SW480 (cell line): ENCODE measurements at regions not wholly inside any gene's neighbourhood (a gene's known extent, or its start where the extent isn't known, plus 50 kb on each side); places are given as distances from the start of the nearest gene placed in this dataset.
A peak's percentile ranks its signal among the peaks of the same experiment; 100 is the strongest.

ENCODE experiments used
- DNase-seq: peaks from one replicate; pipeline ENCODE4 v3.0.0-alpha.2; 2016; ENCODE audit warnings: low spot score

GRCh38 chr17:34527908-34528470 lies 51.4 kb upstream of the TMEM132E start:
- DNase-seq = no peak

GRCh38 chr17:34527136-34527907 lies 52.1 kb upstream of the TMEM132E start:
- no peak for DNase-seq

GRCh38 chr17:34525651-34526050 lies 53.7 kb upstream of the TMEM132E start:
- DNase-seq = no peak

- no peak for DNase-seq
These were observed 57.4 kb upstream of the TMEM132E start for GRCh38 chr17:34521955-34522354.

DNA sequence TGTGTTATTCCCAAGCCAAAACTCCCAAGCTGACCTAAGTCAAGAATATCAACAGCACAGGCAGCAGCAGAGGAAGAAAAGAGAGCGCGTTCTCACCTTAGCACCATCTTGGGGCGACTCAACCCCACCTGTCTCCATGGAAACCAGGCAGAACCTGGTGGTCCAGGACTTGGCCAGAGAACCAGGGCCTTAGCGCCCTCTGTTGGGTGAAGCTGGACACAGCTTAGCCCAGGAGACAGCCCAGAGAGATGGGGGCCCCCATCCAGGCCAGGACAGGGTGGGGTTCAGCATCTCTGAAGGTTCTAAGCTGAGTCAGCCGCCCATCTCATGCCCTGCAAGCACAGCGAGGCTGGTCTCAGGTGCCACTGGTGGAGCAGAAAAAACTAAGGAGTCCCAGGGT lies 60.1 kb upstream of the TMEM132E start:
- no peak for DNase-seq

DNA sequence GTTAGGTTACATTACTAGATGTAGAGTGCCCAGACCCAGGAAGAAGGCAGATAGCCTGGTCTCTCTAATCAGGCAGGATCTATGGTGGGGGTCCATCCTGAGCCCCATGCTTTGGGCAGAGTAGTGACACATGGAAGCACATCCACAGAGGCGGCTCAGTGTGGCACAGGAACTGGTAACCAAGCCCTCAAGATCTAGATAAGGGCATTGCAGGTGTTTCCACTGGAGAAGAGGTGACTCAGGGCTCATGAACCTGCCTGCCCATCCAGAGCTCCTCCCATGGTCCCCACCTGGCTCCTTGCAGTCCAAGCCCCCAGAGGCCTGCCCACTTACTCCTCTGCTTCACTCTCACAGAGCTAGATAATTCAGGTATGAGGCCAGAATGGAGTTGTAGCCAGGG lies 62.0 kb upstream of the TMEM132E start:
- no peak for DNase-seq

DNA sequence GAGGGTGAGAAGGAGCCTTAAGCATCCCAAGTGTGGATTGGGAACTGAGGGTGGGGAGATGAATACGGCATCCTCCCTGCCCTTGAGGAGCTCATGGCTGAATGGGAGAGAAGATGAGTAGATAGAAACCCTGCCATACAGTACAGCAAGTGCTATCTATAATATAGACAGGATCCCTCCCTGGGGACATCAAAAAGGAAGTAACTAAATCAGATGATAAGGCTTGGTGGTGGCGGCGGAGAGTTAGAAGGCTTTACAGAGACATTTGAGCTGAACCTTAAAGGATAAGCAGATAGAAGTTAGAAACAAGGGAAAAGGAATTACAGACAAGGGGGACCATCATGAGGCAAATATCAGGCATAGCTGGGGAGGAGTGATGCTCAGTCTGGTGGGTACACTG lies 67.5 kb upstream of the TMEM132E start:
- no peak for DNase-seq

DNA sequence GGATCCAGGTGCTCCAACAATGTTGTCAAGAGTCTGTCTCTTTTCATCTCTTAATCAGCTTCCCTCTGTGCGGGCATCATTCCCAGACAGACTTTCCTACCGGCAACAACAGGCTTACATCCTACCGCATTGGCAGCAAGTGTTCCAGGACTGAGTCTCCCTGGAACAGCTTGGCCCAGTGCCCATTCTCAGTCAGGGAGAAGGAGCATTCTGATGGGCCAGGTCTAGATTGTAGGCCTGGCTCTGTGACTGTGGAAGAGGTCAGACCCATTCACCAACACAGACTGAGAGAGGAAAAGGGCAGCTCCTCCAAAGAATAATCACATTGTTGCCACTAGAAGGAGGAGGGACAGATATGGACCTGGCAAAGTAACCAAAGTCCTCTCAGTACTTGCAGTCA lies 68.1 kb upstream of the TMEM132E start:
- DNase-seq = no peak

GRCh38 chr17:34504814-34505484 lies 74.4 kb upstream of the TMEM132E start:
- no peak for DNase-seq

DNA sequence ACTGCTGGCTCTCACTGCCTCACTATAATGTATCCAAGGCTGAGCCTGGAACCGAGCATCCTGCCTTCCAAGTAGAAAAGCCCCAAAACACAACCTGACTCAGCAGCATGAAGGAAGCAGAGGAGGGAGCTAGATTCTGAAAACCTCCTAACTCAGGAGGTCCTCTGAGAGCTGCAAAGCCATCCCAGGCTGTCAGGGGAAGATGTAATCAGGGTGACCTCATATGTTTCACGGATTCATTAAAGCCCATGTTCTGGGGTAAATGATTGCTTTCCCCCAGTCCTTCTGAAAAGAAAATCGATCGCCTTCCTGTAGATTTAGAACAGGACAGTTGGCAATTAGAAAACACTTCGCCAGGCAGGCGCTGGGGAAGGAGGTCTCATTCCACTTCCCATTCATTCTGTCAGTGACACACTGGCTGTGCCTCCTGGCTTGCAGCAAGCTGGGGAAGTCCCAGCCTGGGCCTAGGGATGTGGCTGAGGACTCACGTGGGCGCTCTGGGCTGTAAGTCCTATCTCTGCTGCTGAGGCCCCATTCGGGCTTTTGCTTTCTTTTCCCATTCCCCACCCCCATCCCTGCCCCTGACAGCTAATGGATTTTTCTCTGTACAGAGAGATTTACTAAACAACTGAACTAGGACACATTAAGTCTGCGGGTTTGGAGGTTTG lies 75.7 kb upstream of the TMEM132E start:
- no peak for DNase-seq

DNA sequence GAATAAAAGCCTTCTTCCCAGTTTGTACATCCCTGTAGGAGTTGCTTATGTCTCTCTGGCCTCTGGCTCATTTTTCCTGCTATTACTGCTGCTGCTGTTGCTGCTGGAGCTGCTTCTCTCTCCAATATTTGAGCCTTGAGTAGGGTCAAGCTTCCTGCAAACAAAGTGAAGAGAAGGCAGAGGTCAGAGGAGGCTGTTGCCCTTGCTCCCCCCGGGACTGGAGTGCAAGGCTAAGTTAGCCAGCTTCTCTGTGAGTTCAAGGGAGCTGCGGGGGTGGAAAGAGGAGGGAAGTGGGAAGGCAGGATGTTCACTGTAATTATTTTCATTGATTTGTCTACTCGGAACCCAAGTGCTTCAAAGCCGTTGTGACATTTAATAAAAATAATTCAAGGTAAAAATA lies 77.0 kb upstream of the TMEM132E start:
- no peak for DNase-seq

GRCh38 chr17:34499576-34499975 lies 79.8 kb upstream of the TMEM132E start:
- DNase-seq = peak; percentile 61

DNA sequence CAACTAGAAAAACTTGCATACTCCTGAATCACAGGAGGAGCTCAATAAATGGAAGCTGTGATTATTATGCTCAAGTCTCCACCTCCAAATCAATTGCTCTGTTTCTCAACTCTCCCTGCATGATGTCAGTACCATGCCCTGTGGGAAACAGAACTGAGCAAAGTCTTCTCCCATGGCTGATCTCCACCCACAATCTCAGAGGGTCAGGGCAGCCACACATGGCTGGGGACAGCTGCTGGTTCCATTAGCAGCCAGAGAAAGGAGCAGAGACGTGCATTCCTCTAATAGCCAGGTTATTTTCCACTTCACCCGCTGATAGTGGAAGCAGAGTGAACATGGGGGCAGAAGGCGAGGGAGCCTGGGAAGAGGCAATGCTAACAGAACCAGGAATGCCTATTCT lies 85.5 kb upstream of the TMEM132E start:
- DNase-seq = no peak

DNA sequence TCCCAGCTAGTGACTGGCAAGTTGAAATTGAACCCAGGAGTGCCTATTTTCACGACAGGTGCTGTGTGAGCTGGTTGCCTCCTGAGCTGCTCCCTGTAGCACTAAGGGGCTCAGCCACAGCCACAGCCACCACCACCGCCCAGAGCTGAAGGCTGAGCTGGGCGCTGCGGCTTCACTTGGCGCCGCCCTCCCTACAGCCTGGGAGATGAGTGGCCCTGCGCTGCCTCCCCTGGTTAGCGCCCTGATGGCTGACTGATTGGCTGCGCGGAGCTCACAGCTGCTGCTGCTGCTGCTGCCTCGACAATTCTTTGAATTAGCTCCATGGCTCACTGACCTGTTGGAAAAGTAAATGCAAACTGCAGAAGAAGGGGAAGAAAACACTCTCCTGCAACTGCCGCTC lies 91.8 kb upstream of the TMEM132E start:
- DNase-seq = no peak

- DNase-seq = no peak
These were observed 92.6 kb upstream of the TMEM132E start for GRCh38 chr17:34486761-34487160.

GRCh38 chr17:34485999-34486398 lies 93.4 kb upstream of the TMEM132E start:
- no peak for DNase-seq

DNA sequence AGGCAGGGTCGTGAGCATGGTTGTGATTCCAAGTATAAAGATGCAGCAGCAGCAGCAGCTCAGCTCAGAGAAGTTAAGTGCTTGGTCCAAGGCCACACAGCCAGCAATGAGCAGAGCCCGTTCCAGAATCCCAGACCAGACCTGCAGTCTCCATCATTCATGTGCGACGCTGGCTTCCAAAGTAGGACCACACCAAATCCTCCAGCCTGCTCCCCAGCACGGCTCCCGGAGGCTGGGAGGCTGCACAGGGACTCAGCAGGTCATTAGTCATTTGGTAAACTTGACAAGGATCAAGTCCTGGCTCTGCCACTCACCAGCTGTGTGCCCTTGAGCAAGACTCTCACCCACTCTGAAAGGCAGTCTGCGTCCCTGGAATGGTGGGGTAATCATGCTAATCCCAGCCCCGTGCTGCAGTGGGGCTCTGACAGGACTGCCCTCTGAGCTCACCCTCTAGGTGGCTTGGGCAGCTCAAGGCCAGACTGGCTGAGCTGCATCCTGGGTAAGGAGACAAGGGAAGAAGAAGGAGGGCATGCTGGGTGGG lies 95.1 kb upstream of the TMEM132E start:
- no peak for DNase-seq

DNA sequence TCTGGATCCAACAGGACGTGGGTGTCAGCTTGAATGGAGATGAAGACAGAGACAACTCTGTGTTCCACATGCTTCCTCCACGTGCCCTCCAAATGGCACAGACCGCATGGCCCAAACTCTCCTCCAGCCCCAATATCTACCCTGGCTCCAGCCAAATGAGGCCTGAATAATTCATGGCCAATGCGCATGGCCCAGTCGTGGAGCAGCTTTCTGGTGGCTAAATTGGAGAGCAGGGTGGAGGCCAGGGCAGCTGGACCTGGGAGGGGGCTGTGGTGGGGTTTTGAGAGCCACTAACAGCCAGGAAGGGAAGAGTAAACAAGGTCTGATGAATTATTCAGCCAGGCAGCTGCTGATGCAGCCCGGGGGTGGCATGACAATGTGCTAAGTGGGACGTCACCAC lies 96.7 kb upstream of the TMEM132E start:
- DNase-seq = no peak

DNA sequence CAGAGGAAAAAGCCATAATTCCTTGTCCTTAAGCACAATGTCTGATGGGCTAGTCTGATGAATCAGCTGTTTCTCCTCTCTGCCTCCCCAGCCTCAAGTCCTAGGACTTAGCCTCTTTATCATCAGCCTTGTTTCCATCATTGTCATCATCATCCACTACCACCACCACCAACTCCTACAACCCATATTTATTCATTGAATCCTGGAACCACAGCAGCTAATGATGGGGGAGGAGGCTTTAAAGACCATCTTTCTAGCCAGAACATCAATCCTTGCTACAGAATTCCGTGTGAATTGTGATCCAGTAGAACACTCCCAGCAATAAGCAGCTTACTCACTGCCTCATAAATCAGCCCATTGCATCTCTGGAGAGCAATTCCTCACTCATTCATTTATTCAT lies 97.6 kb upstream of the TMEM132E start:
- no peak for DNase-seq

- DNase-seq = no peak
These were observed 100.0 kb upstream of the TMEM132E start for GRCh38 chr17:34479371-34479770.

DNA sequence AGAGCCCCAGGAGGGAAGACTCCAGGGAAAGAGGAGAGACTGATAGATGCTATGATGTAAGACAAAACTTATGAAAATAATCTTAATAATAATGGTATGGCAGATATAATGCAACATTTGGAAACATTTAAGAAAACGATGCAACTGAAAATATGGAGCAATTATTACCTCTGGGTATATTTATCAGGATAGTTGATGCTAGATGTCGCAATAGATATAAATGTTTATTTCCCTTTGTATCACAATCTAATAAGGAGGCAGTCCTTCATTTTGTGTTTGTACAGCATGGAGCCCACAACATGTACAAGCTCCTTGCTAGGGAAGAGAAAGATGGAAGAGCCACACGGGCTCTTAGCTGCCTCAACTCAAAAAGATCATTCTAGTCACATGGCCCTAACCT lies 101.1 kb upstream of the TMEM132E start:
- no peak for DNase-seq

GRCh38 chr17:34475296-34475695 lies 104.1 kb upstream of the TMEM132E start:
- DNase-seq = no peak

DNA sequence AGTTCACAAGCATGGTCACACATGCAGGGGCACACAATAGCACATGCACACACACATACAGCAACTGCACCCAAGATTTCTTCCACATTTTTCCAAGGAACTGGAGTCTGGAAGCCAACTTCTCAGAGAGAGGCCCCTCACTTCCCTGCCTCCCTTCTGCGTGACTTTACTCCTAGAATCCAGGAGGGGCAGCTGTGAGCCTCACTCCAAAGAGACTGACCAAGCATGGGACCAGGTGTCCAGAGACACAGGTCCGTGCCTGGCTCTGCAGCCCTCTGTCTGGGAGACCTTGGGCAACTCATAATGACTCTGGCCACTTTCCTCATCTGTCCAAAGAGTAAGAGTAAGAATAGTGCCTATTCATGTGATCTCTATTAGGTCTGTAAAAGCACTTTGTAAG lies 104.7 kb upstream of the TMEM132E start:
- no peak for DNase-seq
